HepG2 (cell line): ENCODE measurements at regions not wholly inside any gene's neighbourhood (a gene's known extent, or its start where the extent isn't known, plus 50 kb on each side); places are given as distances from the start of the nearest gene placed in this dataset.

Experiments used
- NCOR1 ChIP-seq: fragments of 200-600 bp; sonication (generic); IDR thresholded peaks from 2 replicates; pipeline ENCODE4 v1.7.0; 2017; ENCODE audit warnings: antibody characterized with exemption, low read length, borderline replicate concordance
- POLR2AphosphoS5 ChIP-seq: IDR thresholded peaks from 2 replicates; pipeline ENCODE4 v1.6.1; 2012; ENCODE audit warnings: low read depth, low read length

GRCh38 chr9:11931751-11932150, 761.4 kb upstream of the TYRP1 start:
- TF ChIP-seq NCOR1, result no peak
- no peak for TF ChIP-seq POLR2AphosphoS5
